Trophoblast cell (in vitro differentiated cells and primary cell): ENCODE measurements at regions not wholly inside any gene's neighbourhood (a gene's known extent, or its start where the extent isn't known, plus 50 kb on each side); places are given as distances from the start of the nearest gene placed in this dataset.
"Not testable (repeated sequence)": the region's sequence is repeated elsewhere in the genome, so short reads cannot be mapped to it uniquely, and the experiment has no call there.

Experiments used
- DNase-seq, 2 donors: peaks; one replicate each; pipeline ENCODE4 v3.0.0-alpha.2; 2016
- H2AFZ ChIP-seq: 2 replicates; pipeline ENCODE4 v1.6.1; 2013; ENCODE audit warnings: low read length, moderate library complexity, mild to moderate bottlenecking; ENCODE audit not compliant: insufficient read depth, poor library complexity
- H2AK5ac ChIP-seq: 2 replicates; pipeline ENCODE4 v1.6.1; 2013; ENCODE audit warnings: mild to moderate bottlenecking, low read length
- H2BK120ac ChIP-seq: 2 replicates; pipeline ENCODE4 v1.6.1; 2013; ENCODE audit warnings: low read length, mild to moderate bottlenecking, moderate library complexity; ENCODE audit not compliant: insufficient read depth, poor library complexity
- H2BK12ac ChIP-seq: 2 replicates; pipeline ENCODE4 v1.6.1; 2013; ENCODE audit warnings: mild to moderate bottlenecking, low read length, moderate library complexity
- H2BK5ac ChIP-seq: 2 replicates; pipeline ENCODE4 v1.6.1; 2013; ENCODE audit warnings: low read length, low read depth, moderate library complexity, mild to moderate bottlenecking; ENCODE audit not compliant: poor library complexity
- H3K14ac ChIP-seq: 2 replicates; pipeline ENCODE4 v1.6.1; 2013; ENCODE audit warnings: mild to moderate bottlenecking, low read length
- H3K18ac ChIP-seq: 2 replicates; pipeline ENCODE4 v1.6.1; 2013; ENCODE audit warnings: mild to moderate bottlenecking, low read length
- H3K23ac ChIP-seq: 2 replicates; pipeline ENCODE4 v1.6.1; 2013; ENCODE audit warnings: low read length
- H3K27ac ChIP-seq: 2 replicates; pipeline ENCODE4 v1.5.1; 2013; ENCODE audit warnings: low read depth, mild to moderate bottlenecking, inconsistent platforms, low read length, moderate library complexity
- H3K27me3 ChIP-seq: 2 replicates; pipeline ENCODE4 v1.6.1; 2013; ENCODE audit warnings: inconsistent platforms, mild to moderate bottlenecking, low read length, moderate library complexity; ENCODE audit not compliant: insufficient read depth
- H3K36me3 ChIP-seq, 2 experiments: 1 replicate in 1 of 2; 2 replicates in 1 of 2; pipeline ENCODE4 v1.6.1; 2013; ENCODE audit warnings: low read length in 2 of 2, mild to moderate bottlenecking in 2 of 2, moderate library complexity in 1 of 2; ENCODE audit not compliant: insufficient read depth in 2 of 2, control insufficient read depth in 1 of 2
- H3K4ac ChIP-seq: 2 replicates; pipeline ENCODE4 v1.6.1; 2013; ENCODE audit warnings: low read depth, mild to moderate bottlenecking, low read length, moderate library complexity
- H3K4me1 ChIP-seq, 2 experiments: 1 replicate in 1 of 2; 2 replicates in 1 of 2; pipeline ENCODE4 v1.6.1; 2013; ENCODE audit warnings: low read length in 2 of 2, mild to moderate bottlenecking in 2 of 2, moderate library complexity in 1 of 2; ENCODE audit not compliant: insufficient read depth in 2 of 2, control insufficient read depth in 1 of 2
- H3K4me2 ChIP-seq: 2 replicates; pipeline ENCODE4 v1.6.1; 2013; ENCODE audit warnings: inconsistent platforms, mild to moderate bottlenecking, low read length, moderate library complexity
- H3K4me3 ChIP-seq: 2 replicates; pipeline ENCODE4 v1.5.1; 2013; ENCODE audit warnings: mild to moderate bottlenecking, low read depth, low read length, inconsistent platforms
- H3K79me1 ChIP-seq: one replicate; pipeline ENCODE4 v1.6.1; 2013; ENCODE audit warnings: low read length
- H3K79me2 ChIP-seq: 2 replicates; pipeline ENCODE4 v1.6.1; 2013; ENCODE audit warnings: low read length, mild to moderate bottlenecking; ENCODE audit not compliant: control insufficient read depth, insufficient read depth, poor library complexity
- H3K9ac ChIP-seq: 2 replicates; pipeline ENCODE4 v1.6.1; 2013; ENCODE audit warnings: mild to moderate bottlenecking, low read length
- H3K9me3 ChIP-seq: 2 replicates; pipeline ENCODE4 v1.6.1; 2013; ENCODE audit warnings: low read depth, mild to moderate bottlenecking, control low read depth, inconsistent platforms, low read length; ENCODE audit not compliant: insufficient read depth
- H4K12ac ChIP-seq: 2 replicates; pipeline ENCODE4 v1.6.1; 2013; ENCODE audit warnings: low read depth, mild to moderate bottlenecking, low read length, moderate library complexity
- H4K8ac ChIP-seq: 2 replicates; pipeline ENCODE4 v1.6.1; 2013; ENCODE audit warnings: low read depth, mild to moderate bottlenecking, low read length, moderate library complexity
- H4K91ac ChIP-seq: one replicate; pipeline ENCODE4 v1.6.1; 2013; ENCODE audit warnings: low read depth, mild to moderate bottlenecking, low read length, moderate library complexity
- WGBS: extraction: QIAGEN DNeasy Blood & Tissue Kit; methylation state at CpG from one replicate; pipeline ENCODE4 v1.1.7; 2013; ENCODE audit warnings: missing lambda C conversion rate; ENCODE audit not compliant: insufficient read length, insufficient coverage; ENCODE audit errors: extremely low coverage; 5-methylcytosine and 5-hydroxymethylcytosine counted together

GRCh38 chr2:91742973-91743490 is 3051.6 kb downstream of the RPIA start:
- H2AFZ ChIP-seq, H3K27me3 ChIP-seq, H4K8ac ChIP-seq, H3K9ac ChIP-seq, H3K4me1 ChIP-seq, H3K4me3 ChIP-seq, H3K27ac ChIP-seq, H3K4me2 ChIP-seq, H2BK12ac ChIP-seq, H2AK5ac ChIP-seq, H3K9me3 ChIP-seq, DNase-seq, H4K12ac ChIP-seq, H3K4ac ChIP-seq, H4K91ac ChIP-seq, H3K14ac ChIP-seq, H3K79me1 ChIP-seq, H2BK120ac ChIP-seq, H3K23ac ChIP-seq, H3K18ac ChIP-seq, H3K36me3 ChIP-seq, H3K79me2 ChIP-seq, H2BK5ac ChIP-seq: not testable (repeated sequence)
- no CpG with 5 or more reads among the region's 8 CpGs for WGBS

- not testable (repeated sequence) for H2AK5ac ChIP-seq, H4K12ac ChIP-seq, H3K27me3 ChIP-seq, H4K8ac ChIP-seq, H4K91ac ChIP-seq, H2BK12ac ChIP-seq, H2BK120ac ChIP-seq, DNase-seq, H2BK5ac ChIP-seq, H3K79me1 ChIP-seq, H3K27ac ChIP-seq, H3K23ac ChIP-seq, H3K14ac ChIP-seq, H3K9me3 ChIP-seq, H3K18ac ChIP-seq, H3K36me3 ChIP-seq, H2AFZ ChIP-seq, H3K4me2 ChIP-seq, H3K79me2 ChIP-seq, H3K9ac ChIP-seq, H3K4me1 ChIP-seq, H3K4me3 ChIP-seq, H3K4ac ChIP-seq
- WGBS: no CpG with 5 or more reads among the region's 1 CpG
Measured at GRCh38 chr2:91743910-91744309, 3052.4 kb downstream of the RPIA start.

GRCh38 chr2:91744700-91745141 is 3053.2 kb downstream of the RPIA start:
- H3K18ac ChIP-seq, DNase-seq, H3K27ac ChIP-seq, H3K4ac ChIP-seq, H3K23ac ChIP-seq, H4K91ac ChIP-seq, H3K79me2 ChIP-seq, H3K79me1 ChIP-seq, H3K27me3 ChIP-seq, H2BK120ac ChIP-seq, H2BK5ac ChIP-seq, H3K9ac ChIP-seq, H2AK5ac ChIP-seq, H2BK12ac ChIP-seq, H3K14ac ChIP-seq, H3K4me2 ChIP-seq, H3K9me3 ChIP-seq, H4K12ac ChIP-seq, H3K36me3 ChIP-seq, H2AFZ ChIP-seq, H4K8ac ChIP-seq, H3K4me3 ChIP-seq, H3K4me1 ChIP-seq: not testable (repeated sequence)
- no CpG with 5 or more reads among the region's 16 CpGs for WGBS

GRCh38 chr2:91748902-91749301 is 3057.4 kb downstream of the RPIA start:
- Histone ChIP-seq H3K4me1 (no peaks in the 10 kb centered on the region), H3K4me2 (no peak overlapping the region), H4K8ac (no peak overlapping the region), H3K36me3 (no peaks in the 10 kb centered on the region), H3K27ac (no peak overlapping the region), H3K9ac (no peak overlapping the region), H3K79me2 (no peaks in the 10 kb centered on the region), H2BK12ac (no peak overlapping the region), H3K18ac (no peak overlapping the region), H2AFZ (no peak overlapping the region), H3K4ac (no peak overlapping the region), H3K79me1 (no peaks in the 10 kb centered on the region), H2BK5ac (no peak overlapping the region), H4K91ac (no peak overlapping the region), H3K14ac (no peak overlapping the region), H3K9me3 (no peaks in the 10 kb centered on the region), H2AK5ac (no peak overlapping the region), H3K27me3 (no peaks in the 10 kb centered on the region), H3K23ac (no peak overlapping the region), H4K12ac (no peak overlapping the region), H2BK120ac (no peak overlapping the region), H3K4me3 (no peak overlapping the region)
- peak in 1 of 2 donors; percentile 4 for DNase-seq
- no CpG with 5 or more reads among the region's 52 CpGs for WGBS
